ENCODE measurements at regions not wholly inside any gene's neighbourhood (a gene's known extent, or its start where the extent isn't known, plus 50 kb on each side); places are given as distances from the start of the nearest gene placed in this dataset.

GRCh38 chr11:112631333-112631732 is 329.9 kb upstream of the NCAM1 start:
- DNase-seq (ENCODE audit: low spot score) (no peak), ATAC-seq (ENCODE audit: low FRiP score) (no peak)
- TF ChIP-seq CTCF (IDR thresholded peaks at IDR 0.05): no peak

GRCh38 chr11:112632866-112633505 is 328.2 kb upstream of the NCAM1 start:
- DNase-seq (ENCODE audit: low spot score) (no peak), ATAC-seq (ENCODE audit: low FRiP score) (no peak)
- no peak for TF ChIP-seq CTCF (IDR thresholded peaks at IDR 0.05)

DNA sequence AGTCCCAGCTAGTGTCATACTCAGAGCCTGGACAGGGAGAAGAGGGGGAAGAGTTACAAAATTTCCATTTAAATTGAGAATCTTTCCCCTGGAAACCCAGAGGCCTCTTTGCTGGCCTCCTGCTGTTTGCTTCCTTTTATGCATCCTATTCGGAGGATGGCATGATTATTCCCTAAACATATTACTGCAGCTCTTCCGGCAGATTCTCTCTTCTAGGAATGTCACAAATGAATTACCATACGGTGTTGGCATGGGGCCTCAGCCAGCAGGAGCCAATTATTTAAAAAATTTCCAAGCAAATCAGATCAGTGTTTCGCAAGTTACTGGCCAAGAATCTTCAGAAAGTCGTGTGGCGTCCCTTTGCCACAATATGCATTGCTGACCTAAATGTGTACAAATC is 326.7 kb upstream of the NCAM1 start:
- ATAC-seq (ENCODE audit: low FRiP score): no peak
- DNase-seq (ENCODE audit: low spot score): no peak

DNA sequence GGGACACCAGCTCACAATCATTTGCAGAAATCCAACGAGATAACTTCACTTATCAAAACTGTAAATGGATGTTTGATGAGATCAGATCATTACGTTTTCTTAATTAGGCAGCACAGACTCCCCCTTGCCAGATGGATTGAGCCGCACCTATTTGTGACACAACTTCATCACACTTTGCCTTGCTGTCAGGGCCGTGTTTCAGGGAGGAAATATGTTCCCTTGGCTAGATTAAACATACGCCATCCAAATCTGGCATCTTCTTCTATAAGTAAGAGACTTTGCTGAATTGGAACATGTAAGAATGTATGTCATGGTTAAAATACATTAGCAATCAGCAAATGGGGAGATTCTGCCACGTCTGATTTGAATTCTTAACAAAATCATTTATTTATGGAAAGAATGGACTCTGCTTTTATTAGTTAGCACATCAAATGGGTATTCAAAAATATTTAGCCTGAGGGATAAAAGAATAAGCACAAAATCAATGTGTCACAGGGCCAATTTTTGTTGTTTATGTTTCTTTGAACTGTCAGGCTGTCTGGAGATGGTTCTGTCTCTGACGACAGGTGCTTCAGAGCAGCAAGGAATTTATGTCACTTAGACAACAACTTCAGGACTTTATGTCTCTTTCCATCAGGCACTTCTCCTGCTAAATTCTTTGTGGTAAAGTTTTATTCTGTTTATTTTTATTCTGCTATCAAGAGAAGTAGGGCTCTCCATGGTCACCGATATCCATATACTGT is 326.1 kb upstream of the NCAM1 start:
- TF ChIP-seq CTCF (IDR thresholded peaks at IDR 0.05): no peak
- ATAC-seq (ENCODE audit: low FRiP score) (no peak), DNase-seq (ENCODE audit: low spot score) (no peak)

More for the DNA sequence above, 326.7 kb upstream of the NCAM1 start:
- no peak for TF ChIP-seq CTCF (IDR thresholded peaks at IDR 0.05)

DNA sequence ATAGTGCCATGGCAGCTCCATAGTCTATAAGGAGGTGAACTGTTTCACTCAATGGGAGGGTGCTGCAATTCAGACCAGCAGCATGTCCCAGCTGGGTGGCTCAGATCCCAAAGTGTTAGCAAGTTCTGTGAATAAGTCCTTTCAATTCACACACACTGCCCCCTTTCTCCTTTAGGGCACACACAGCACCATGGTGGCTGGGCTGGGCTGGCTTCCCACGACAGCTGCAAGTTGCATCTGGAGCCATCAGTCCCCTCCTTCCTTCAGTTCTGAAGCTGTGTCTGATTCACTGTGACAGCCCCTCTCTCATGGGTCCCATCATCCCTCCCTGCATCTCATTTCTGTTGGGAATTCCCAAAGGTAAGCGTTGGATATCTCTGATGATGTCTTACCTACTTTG is 324.1 kb upstream of the NCAM1 start:
- DNase-seq (ENCODE audit: low spot score) (no peak), ATAC-seq (ENCODE audit: low FRiP score) (no peak)
- TF ChIP-seq CTCF (IDR thresholded peaks at IDR 0.05): no peak

- no peak for DNase-seq (ENCODE audit: low spot score)
- no peak for TF ChIP-seq CTCF (IDR thresholded peaks at IDR 0.05)
- no peak for ATAC-seq (ENCODE audit: low FRiP score)
These were observed 323.3 kb upstream of the NCAM1 start for GRCh38 chr11:112637876-112638275.

DNA sequence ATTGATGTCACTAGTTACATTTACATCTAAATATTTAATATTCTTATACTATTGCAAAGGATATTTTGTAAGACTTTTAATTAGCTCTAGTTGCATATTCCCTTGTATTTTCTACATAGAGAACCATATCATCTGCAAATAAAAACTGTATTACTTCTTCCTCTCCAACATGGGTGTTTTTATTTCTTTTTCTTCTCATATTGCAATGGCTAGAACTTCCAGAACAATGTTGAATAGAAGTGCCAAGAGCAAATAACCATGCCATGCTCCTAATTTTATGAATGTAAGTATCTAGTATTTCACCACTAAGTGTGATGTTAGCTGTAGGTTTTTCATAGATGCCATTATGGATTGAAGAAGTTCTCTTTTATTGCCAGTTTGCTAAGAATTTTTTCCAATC is 321.8 kb upstream of the NCAM1 start:
- DNase-seq (ENCODE audit: low spot score) (no peak), ATAC-seq (ENCODE audit: low FRiP score) (no peak)
- TF ChIP-seq CTCF (IDR thresholded peaks at IDR 0.05): no peak

Data from omental fat pad (tissue), 3 donors.